HepG2 (cell line): ENCODE measurements at regions not wholly inside any gene's neighbourhood (a gene's known extent, or its start where the extent isn't known, plus 50 kb on each side); places are given as distances from the start of the nearest gene placed in this dataset.

Experiments
- ATAC-seq: fragments of 200-7000 bp; cut with Tn5 transposase; 3 replicates; pipeline ENCODE4 v1.9.1; 2020; ENCODE audit warnings: mild to moderate bottlenecking, moderate library complexity
- BruUV-seq: library from RNA; stranded (reverse); fragments of 400-500 nt; replicated peaks from 2 replicates; lab custom pipeline; 2021; lab: Mats Ljungman, UMichigan
- CTCF ChIA-PET: fragments of 300-600 bp; formaldehyde crosslinking; extraction: SDS; loops from one replicate; lab custom pipeline; 2021; ENCODE audit warnings: low total read pairs, inconsistent platforms, low intra/inter-chr PET ratio; lab: Yijun Ruan, JAX
- POLR2A ChIA-PET: fragments of 350-600 bp; sonication (Branson Sonifier 250); formaldehyde crosslinking; loops from one replicate; lab custom pipeline; 2020; ENCODE audit warnings: antibody characterized with exemption, inconsistent platforms; lab: Yijun Ruan, JAX
- DNase-seq: peaks from one replicate; pipeline ENCODE4 v3.0.0-alpha.2; 2015; ENCODE audit warnings: low spot score
- FAIRE-seq: peaks from 3 replicates; lab custom pipeline; 2011; peaks lifted over from hg19 to GRCh38; lab: Jason Lieb, UNC
- H2AFZ ChIP-seq: one replicate; pipeline ENCODE4 v1.6.1; 2011; ENCODE audit warnings: low read length, inconsistent platforms
- H3K27ac ChIP-seq: fragments of 300-600 bp; 3 replicates; pipeline ENCODE4 v1.8.0; 2011; ENCODE audit warnings: mixed run types, mild to moderate bottlenecking, mixed read lengths, low read length, inconsistent platforms; ENCODE audit not compliant: insufficient read depth; ENCODE audit errors: extremely low read length
- H3K27me3 ChIP-seq, 2 experiments: fragments of 200-600 bp in 1 of 2; 2 replicates in 1 of 2; 3 replicates in 1 of 2; pipeline versions ENCODE4 v1.6.0 to v1.8.0; 2011; ENCODE audit warnings: low read length in 2 of 2, mild to moderate bottlenecking in 2 of 2, moderate library complexity in 2 of 2, inconsistent platforms in 1 of 2; ENCODE audit not compliant: insufficient read depth in 2 of 2, control insufficient read depth in 1 of 2
- H3K36me3 ChIP-seq, 2 experiments: fragments of 200-600 bp in 1 of 2; replicated peaks in 1 of 2; 2 replicates in 1 of 2; 3 replicates in 1 of 2; pipeline versions ENCODE4 v1.5.1 to v1.8.0; 2011; ENCODE audit warnings: low read length in 2 of 2, inconsistent platforms in 1 of 2; ENCODE audit not compliant: insufficient read depth in 2 of 2, control insufficient read depth in 1 of 2
- H3K4me1 ChIP-seq: 2 replicates; pipeline ENCODE4 v1.5.1; 2012; ENCODE audit warnings: low read length, inconsistent platforms; ENCODE audit not compliant: insufficient read depth
- H3K4me2 ChIP-seq: 2 replicates; pipeline ENCODE4 v1.6.0; 2011; ENCODE audit warnings: low read depth, low read length, inconsistent platforms
- H3K4me3 ChIP-seq, 3 experiments: fragments of 200-600 bp in 1 of 3; sonication (generic), shearing (Covaris generic) in 1 of 3; replicated peaks in 1 of 3; 2 replicates each; pipeline ENCODE4 v1.5.1; 2011 to 2016; ENCODE audit warnings: low read length in 3 of 3, inconsistent platforms in 2 of 3, low read depth in 2 of 3, mild to moderate bottlenecking in 2 of 3, control low read depth in 1 of 3, mixed read lengths in 1 of 3; ENCODE audit not compliant: insufficient read depth in 1 of 3
- H3K79me2 ChIP-seq: one replicate; pipeline ENCODE4 v1.6.1; 2011; ENCODE audit warnings: low read length, inconsistent platforms; ENCODE audit not compliant: insufficient read depth
- H3K9ac ChIP-seq: 2 replicates; pipeline ENCODE4 v1.6.0; 2011; ENCODE audit warnings: mild to moderate bottlenecking, low read depth, low read length, inconsistent platforms; ENCODE audit not compliant: insufficient read depth
- H3K9me3 ChIP-seq: 2 replicates; pipeline ENCODE4 v1.5.1; 2012; ENCODE audit warnings: mild to moderate bottlenecking, low read length
- H4K20me1 ChIP-seq: 2 replicates; pipeline ENCODE4 v1.6.0; 2011; ENCODE audit warnings: inconsistent platforms, mild to moderate bottlenecking, low read length, moderate library complexity; ENCODE audit not compliant: insufficient read depth
- CTCF ChIP-seq: sonication (generic); formaldehyde crosslinking; IDR thresholded peaks from 2 replicates; pipeline ENCODE4 v1.5.0; 2020; ENCODE audit warnings: mild to moderate bottlenecking, missing genetic modification reagents, moderate library complexity
- KLF12 ChIP-seq: sonication (generic); formaldehyde crosslinking; IDR thresholded peaks from 2 replicates; pipeline ENCODE4 v1.4.0; 2020; ENCODE audit warnings: missing genetic modification reagents, borderline replicate concordance
- MYC ChIP-seq: sonication (generic); formaldehyde crosslinking; IDR thresholded peaks from 2 replicates; pipeline ENCODE4 v1.9.0; 2021; ENCODE audit warnings: missing genetic modification reagents, borderline replicate concordance
- RAD51 ChIP-seq: fragments of 450-650 bp; IDR thresholded peaks from 2 replicates; pipeline ENCODE4 v1.6.1; 2016; ENCODE audit warnings: borderline replicate concordance
- THYN1 ChIP-seq: sonication (generic); formaldehyde crosslinking; IDR thresholded peaks from 2 replicates; pipeline ENCODE4 v1.8.1; 2023; ENCODE audit warnings: low read depth, mild to moderate bottlenecking, moderate library complexity, missing genetic modification reagents, borderline replicate concordance
- USF2 ChIP-seq, 2 experiments: sonication (generic) in 1 of 2; formaldehyde crosslinking in 1 of 2; IDR thresholded peaks; 2 replicates each; pipeline versions ENCODE4 v1.5.1 to v1.6.1; 2011 to 2020; ENCODE audit warnings: borderline replicate concordance in 1 of 2, low read depth in 1 of 2, low read length in 1 of 2, mild to moderate bottlenecking in 1 of 2, missing genetic modification reagents in 1 of 2, moderate library complexity in 1 of 2
- ZBTB38 ChIP-seq: sonication (generic); formaldehyde crosslinking; IDR thresholded peaks from 2 replicates; pipeline ENCODE4 v1.5.1; 2020; ENCODE audit warnings: mild to moderate bottlenecking, missing genetic modification reagents
- ZNF331 ChIP-seq: sonication (generic); formaldehyde crosslinking; IDR thresholded peaks from 2 replicates; pipeline ENCODE4 v1.4.0; 2020; ENCODE audit warnings: missing genetic modification reagents
- ZNF644 ChIP-seq: IDR thresholded peaks from 2 replicates; pipeline ENCODE4 v1.6.1; 2016; ENCODE audit warnings: low read depth
- ZNF710 ChIP-seq: sonication (generic); formaldehyde crosslinking; IDR thresholded peaks from 2 replicates; pipeline ENCODE4 v1.5.0; 2020; ENCODE audit warnings: mild to moderate bottlenecking, missing genetic modification reagents, borderline replicate concordance
- ZNF784 ChIP-seq: sonication (generic); formaldehyde crosslinking; IDR thresholded peaks from 2 replicates; pipeline ENCODE4 v1.5.1; 2020; ENCODE audit warnings: missing genetic modification reagents, mild to moderate bottlenecking, borderline replicate concordance
- WGBS: methylation state at CpG from one replicate; pipeline ENCODE4 v1.1.6; 2017; ENCODE audit warnings: low lambda C conversion rate; 5-methylcytosine and 5-hydroxymethylcytosine counted together
- in situ Hi-C: cut with HindIII; loops from 2 replicates; pipeline ENCODE4 v1.10.0; 2017; ENCODE audit warnings: low pct_unique_long_range_greater_than_20kb; ENCODE audit not compliant: extremely low pct_ligation_motif_present
- intact Hi-C: fragments of 100-400 bp; cut with micrococcal nuclease; formaldehyde crosslinking; loops from one replicate; pipeline ENCODE4 v1.10.0; 2022; ENCODE audit not compliant: unreplicated experiment

- no peak overlapping the region for H3K27ac ChIP-seq
- BruUV-seq, result no TSS peak
- H3K4me1 ChIP-seq, result no peaks in the 10 kb centered on the region
- H3K9me3 ChIP-seq, result no peaks in the 10 kb centered on the region
- H3K4me2 ChIP-seq, result no peak overlapping the region
- FAIRE-seq (no peak), DNase-seq (no peak), ATAC-seq (no peak)
- TF ChIP-seq ZNF784 (CRISPR knock-in tag), result no peak
- no peak for TF ChIP-seq MYC (CRISPR knock-in tag)
- TF ChIP-seq ZBTB38 (CRISPR knock-in tag), result no peak
- POLR2A ChIA-PET, result no interaction called here
- no peak overlapping the region for H2AFZ ChIP-seq
- no peak overlapping the region for H3K9ac ChIP-seq
- no peaks in the 10 kb centered on the region for H4K20me1 ChIP-seq
- CTCF ChIA-PET, result no interaction called here
- 6% methylated on average over 6 of the region's 6 CpGs for WGBS
- in situ Hi-C loops (no loop called here), intact Hi-C loops (no loop called here)
- no peaks in the 10 kb centered on the region for H3K79me2 ChIP-seq
- no peaks in the 10 kb centered on the region for H3K36me3 ChIP-seq
- H3K4me3 ChIP-seq, result no peak overlapping the region
- H3K27me3 ChIP-seq, result no peaks in the 10 kb centered on the region; a peak in 1 of 5 replicates
Observed at GRCh38 chr15:81811736-81812135, 234.1 kb downstream of the MEX3B start.

GRCh38 chr15:81809543-81809942 lies 236.3 kb downstream of the MEX3B start:
- Histone ChIP-seq H3K27ac (no peak overlapping the region), H3K9me3 (no peaks in the 10 kb centered on the region), H3K4me1 (no peaks in the 10 kb centered on the region), H3K36me3 (no peaks in the 10 kb centered on the region), H3K4me3 (no peak overlapping the region), H3K79me2 (no peaks in the 10 kb centered on the region), H2AFZ (no peak overlapping the region), H3K4me2 (no peak overlapping the region), H3K9ac (no peak overlapping the region), H3K27me3 (no peaks in the 10 kb centered on the region; a peak in 1 of 5 replicates), H4K20me1 (no peaks in the 10 kb centered on the region)
- under 1% methylated on average over 4 of the region's 4 CpGs for WGBS
- BruUV-seq, result no TSS peak
- in situ Hi-C loops (no loop called here), intact Hi-C loops (no loop called here)
- ChIA-PET POLR2A (no interaction called here), CTCF (no interaction called here)
- peak; percentile 21 for DNase-seq
- FAIRE-seq, result no peak
- ATAC-seq, result peak; percentile 30; the same call in 2 of the 3 replicates
- TF ChIP-seq ZNF331 (CRISPR knock-in tag) (no peak), ZNF644 (0 out of 2 replicates have a peak, but pooled peaks have one; percentile 26), CTCF (CRISPR knock-in tag) (0 out of 2 replicates have a peak, but pooled peaks have one; percentile 15), USF2 (IDR thresholded peaks at IDR 0.05; ENCODE audit: low read depth, low read length) (no peak; the same call in 1 of the 2 replicates), USF2 (CRISPR knock-in tag; IDR thresholded peaks at IDR 0.05; ENCODE audit: borderline replicate concordance) (peak; percentile 20; the same call in 1 of the 2 replicates), KLF12 (CRISPR knock-in tag) (no peak), RAD51 (peak; percentile 35; the same call in 1 of the 2 replicates), THYN1 (CRISPR knock-in tag) (no peak), ZNF710 (no peak)
